H7 (cell line): ENCODE measurements at regions not wholly inside any gene's neighbourhood (a gene's known extent, or its start where the extent isn't known, plus 50 kb on each side); places are given as distances from the start of the nearest gene placed in this dataset.

Experiments
- DNase-seq: peaks from one replicate; pipeline ENCODE4 v3.0.0; 2012
- H3K27me3 ChIP-seq: 2 replicates; pipeline ENCODE4 v1.6.0; 2011; ENCODE audit warnings: mild to moderate bottlenecking, low read length; ENCODE audit not compliant: control insufficient read depth, insufficient read depth
- H3K36me3 ChIP-seq: replicated peaks from 2 replicates; pipeline ENCODE4 v1.5.1; 2011; ENCODE audit warnings: low read length; ENCODE audit not compliant: control insufficient read depth, insufficient read depth
- H3K4me3 ChIP-seq: 2 replicates; pipeline ENCODE4 v1.5.1; 2011; ENCODE audit warnings: low read depth, mild to moderate bottlenecking, control low read depth, low read length, moderate library complexity; ENCODE audit not compliant: insufficient read depth

DNA sequence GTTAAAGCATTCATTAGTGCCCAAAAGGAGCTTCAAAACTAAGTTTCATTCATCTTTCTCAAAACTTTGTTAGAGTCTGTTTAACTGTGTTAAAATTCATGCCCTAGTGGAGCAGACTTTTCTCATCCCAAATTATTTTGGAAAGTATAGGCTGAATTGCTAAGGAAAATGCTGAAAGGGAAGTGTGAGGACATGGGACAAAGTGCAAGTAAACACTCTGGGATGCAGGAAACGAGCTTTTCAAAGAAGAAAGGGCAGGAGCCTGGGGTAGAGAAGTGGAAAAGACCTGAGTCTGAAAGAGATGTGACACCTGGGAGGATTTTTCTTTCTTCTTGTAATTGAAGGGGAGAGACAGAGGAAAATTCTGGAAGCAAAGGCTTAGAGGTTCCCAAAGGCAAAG is 93.1 kb upstream of the ANKRD1 start:
- DNase-seq = no peak
- Histone ChIP-seq H3K36me3 (no peaks in the 10 kb centered on the region), H3K27me3 (no peaks in the 10 kb centered on the region), H3K4me3 (no peak overlapping the region)

DNA sequence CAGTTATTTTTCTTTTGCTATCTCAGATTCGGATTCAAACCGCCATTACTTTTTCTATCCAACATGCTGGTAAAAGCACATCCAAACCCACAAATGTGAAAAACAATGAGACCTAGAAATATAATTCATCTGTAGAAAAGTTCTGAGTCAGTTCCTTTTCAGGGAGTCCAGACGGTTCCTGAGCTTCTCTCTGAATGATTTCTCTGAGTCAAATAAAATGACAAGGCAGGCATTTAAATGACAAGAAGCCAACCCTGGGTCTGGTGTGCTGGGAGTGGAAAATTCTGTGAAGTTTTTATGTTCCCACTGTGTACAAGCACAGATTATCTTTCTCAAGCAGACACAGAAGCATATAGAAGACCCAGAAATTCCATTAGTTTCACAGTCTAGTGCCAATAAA is 96.3 kb upstream of the ANKRD1 start:
- no peaks in the 10 kb centered on the region for H3K36me3 ChIP-seq
- H3K27me3 ChIP-seq = no peaks in the 10 kb centered on the region
- no peak for DNase-seq
- H3K4me3 ChIP-seq = no peak overlapping the region

GRCh38 chr10:91021901-91022300 is 101.0 kb upstream of the ANKRD1 start:
- Histone ChIP-seq H3K4me3 (no peak overlapping the region), H3K27me3 (no peaks in the 10 kb centered on the region), H3K36me3 (no peaks in the 10 kb centered on the region)
- DNase-seq = no peak

- DNase-seq = no peak
- Histone ChIP-seq H3K36me3 (no peaks in the 10 kb centered on the region), H3K27me3 (no peaks in the 10 kb centered on the region), H3K4me3 (no peak overlapping the region)
Observed at GRCh38 chr10:91022390-91022789, 101.5 kb upstream of the ANKRD1 start.

GRCh38 chr10:91022924-91023699 is 102.2 kb upstream of the ANKRD1 start:
- no peaks in the 10 kb centered on the region for H3K27me3 ChIP-seq
- H3K4me3 ChIP-seq = no peak overlapping the region
- no peaks in the 10 kb centered on the region for H3K36me3 ChIP-seq
- DNase-seq = no peak

DNA sequence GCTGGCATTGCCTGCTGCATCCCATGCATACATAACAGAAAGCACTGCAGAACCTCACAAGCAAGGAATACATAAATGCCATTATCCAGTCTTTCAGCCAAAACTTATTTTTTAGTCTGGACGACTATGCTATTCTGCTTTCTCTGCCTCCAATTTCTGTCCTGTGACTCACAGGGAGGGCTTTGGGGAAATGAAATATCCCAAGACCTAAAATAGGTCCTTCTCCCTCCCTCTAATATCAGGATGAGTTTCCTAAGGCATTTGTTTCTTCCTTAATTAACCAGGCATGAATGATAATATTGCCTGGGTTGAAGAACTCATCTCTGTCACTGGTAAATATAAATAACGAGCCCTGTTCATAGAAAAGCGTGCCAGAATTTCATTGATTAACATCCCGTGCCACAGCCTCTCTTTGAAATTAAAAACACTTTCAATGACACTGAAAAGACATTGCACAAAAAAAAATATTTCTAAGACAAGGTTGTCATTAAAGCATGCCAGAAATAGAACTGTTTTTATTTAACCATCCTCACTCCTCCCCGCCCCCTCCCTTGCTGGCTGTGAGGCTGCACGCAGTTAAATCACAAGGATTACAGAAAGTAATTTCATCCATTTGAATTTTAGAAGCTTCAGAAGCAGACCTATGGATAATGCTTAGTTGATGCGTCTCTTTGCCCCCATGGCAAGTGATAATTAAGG is 103.0 kb upstream of the ANKRD1 start:
- Histone ChIP-seq H3K4me3 (no peak overlapping the region), H3K36me3 (no peaks in the 10 kb centered on the region), H3K27me3 (no peaks in the 10 kb centered on the region)
- DNase-seq = no peak

GRCh38 chr10:91024541-91024940 is 103.7 kb upstream of the ANKRD1 start:
- no peak for DNase-seq
- H3K36me3 ChIP-seq = no peaks in the 10 kb centered on the region

DNA sequence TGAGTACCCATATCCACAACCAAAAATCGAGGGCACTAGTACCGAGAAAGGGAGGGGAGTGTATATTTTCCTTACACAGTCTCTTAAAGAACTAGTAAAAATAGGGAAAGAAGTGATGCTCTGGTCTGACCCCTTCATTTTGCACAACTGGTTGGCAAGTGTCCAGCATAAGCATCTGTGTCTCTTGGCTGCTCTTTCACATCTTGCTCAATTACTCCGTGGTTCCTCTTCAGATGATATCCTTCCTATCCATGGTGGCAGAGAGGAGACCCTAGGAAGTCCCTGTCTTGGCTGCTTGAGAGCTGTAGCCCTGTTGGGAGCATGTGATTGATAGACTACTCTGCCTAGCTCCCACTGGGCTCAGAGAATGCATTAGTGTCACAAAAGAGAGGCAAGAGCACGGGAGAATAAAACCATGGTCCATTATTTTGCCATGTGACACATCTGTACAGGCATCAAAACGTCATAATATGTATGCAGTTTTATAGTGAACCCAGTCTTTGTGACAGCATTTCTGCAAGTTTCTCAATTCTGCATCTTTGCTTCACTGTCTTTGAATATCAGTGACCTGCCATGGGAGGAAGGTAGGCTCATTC is 111.8 kb upstream of the ANKRD1 start:
- no peak for DNase-seq
- H3K27me3 ChIP-seq = no peaks in the 10 kb centered on the region
- H3K4me3 ChIP-seq = no peak overlapping the region
- no peaks in the 10 kb centered on the region for H3K36me3 ChIP-seq

More at GRCh38 chr10:91024541-91024940, 103.7 kb upstream of the ANKRD1 start:
- no peaks in the 10 kb centered on the region for H3K27me3 ChIP-seq
- no peak overlapping the region for H3K4me3 ChIP-seq

- no peak for DNase-seq
- Histone ChIP-seq H3K36me3 (no peaks in the 10 kb centered on the region), H3K4me3 (no peak overlapping the region), H3K27me3 (no peaks in the 10 kb centered on the region)
Observed at GRCh38 chr10:91033324-91033950, 112.5 kb upstream of the ANKRD1 start.

DNA sequence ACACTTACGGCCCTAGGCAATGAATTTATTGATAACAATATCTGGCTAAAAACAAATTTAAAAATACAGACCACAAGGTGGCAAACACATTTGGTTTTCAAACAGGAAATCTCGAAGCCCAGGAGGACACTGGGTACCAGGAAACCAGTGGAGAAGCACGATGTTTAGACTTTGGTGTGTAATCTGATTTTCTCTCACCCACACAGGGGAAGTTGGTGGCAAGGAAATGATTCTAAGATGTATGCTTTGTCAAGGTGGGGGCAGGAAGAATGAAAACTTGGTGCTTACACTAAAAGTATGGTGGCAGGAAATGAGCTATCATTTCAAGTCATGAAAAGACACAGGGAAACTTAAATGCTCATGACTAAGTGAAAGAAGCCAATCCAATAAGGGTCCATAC is 113.2 kb upstream of the ANKRD1 start:
- Histone ChIP-seq H3K36me3 (no peaks in the 10 kb centered on the region), H3K4me3 (no peak overlapping the region), H3K27me3 (no peaks in the 10 kb centered on the region)
- DNase-seq = no peak

- no peak for DNase-seq
Observed at GRCh38 chr10:91034494-91035159, 113.7 kb upstream of the ANKRD1 start.

DNA sequence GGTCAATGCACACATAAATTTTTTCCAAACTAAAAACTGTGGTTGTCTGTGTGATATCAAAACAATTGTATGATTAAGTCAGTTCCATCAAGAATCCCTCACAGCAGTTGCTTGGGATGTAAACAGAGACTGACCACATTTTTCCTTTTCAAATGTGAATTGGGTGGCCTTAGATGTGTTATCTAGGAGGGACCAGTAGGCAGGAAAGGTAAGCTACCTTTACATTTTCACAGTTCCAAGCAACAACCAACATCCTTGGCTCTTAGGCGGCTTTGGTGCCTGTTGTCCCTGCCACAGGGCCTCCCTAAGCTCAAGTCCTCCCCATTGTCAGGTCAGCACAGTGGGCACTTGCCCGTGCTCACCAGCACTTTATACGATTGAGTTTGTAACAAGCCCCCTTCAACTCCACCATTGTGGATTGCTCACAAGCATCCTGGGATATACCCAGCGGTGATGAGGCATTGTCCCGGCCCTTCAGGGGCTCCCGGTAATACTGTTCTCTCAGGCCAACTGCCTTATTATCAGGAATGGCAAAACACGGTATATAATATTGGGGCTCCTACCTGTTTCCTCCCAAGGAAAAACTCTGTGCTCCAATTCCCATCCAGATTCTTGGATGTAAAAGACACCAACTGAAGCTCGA is 114.9 kb upstream of the ANKRD1 start:
- H3K4me3 ChIP-seq = no peak overlapping the region
- H3K36me3 ChIP-seq = no peaks in the 10 kb centered on the region
- no peaks in the 10 kb centered on the region for H3K27me3 ChIP-seq

More at GRCh38 chr10:91034494-91035159, 113.7 kb upstream of the ANKRD1 start:
- Histone ChIP-seq H3K27me3 (no peaks in the 10 kb centered on the region), H3K4me3 (no peak overlapping the region), H3K36me3 (no peaks in the 10 kb centered on the region)

DNA sequence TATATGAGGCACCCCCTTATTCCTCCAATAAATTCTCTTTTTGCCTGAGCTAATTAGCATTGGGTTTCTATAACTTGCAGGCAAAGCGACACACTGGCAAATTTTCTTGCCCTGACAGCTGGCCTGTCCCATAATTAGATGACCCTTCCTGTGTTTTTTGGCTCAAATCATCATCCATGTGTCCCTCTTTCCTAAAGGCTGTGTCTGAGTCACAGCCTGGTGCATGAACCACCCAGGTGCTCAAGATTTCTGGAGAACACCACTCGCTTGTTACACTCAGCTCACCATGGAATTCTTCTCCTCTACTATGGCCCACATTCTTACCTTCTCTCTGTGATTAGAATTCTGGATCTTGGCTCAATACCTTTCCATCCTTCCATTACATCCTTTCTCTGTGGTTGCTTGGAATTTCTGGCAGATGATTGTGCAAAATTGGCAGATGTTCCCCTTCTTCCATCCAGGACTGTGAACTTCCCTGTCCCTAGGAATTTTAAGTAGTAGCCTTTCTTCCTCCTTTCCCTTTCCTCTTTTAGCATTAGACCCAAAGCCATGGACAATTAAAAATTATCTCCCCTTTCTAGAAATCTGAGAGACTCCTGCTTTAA is 116.0 kb upstream of the ANKRD1 start:
- Histone ChIP-seq H3K4me3 (no peak overlapping the region), H3K27me3 (no peaks in the 10 kb centered on the region; the same call in 1 of the 2 replicates), H3K36me3 (no peaks in the 10 kb centered on the region)
- no peak for DNase-seq

More for the DNA sequence above, 114.9 kb upstream of the ANKRD1 start:
- no peak for DNase-seq
